NT2/D1 (cell line): ENCODE measurements at regions not wholly inside any gene's neighbourhood (a gene's known extent, or its start where the extent isn't known, plus 50 kb on each side); places are given as distances from the start of the nearest gene placed in this dataset.

Experiments
- DNase-seq: peaks from one replicate; pipeline ENCODE4 v3.0.0-alpha.2; 2011; ENCODE audit warnings: low read depth, low spot score
- H3K27me3 ChIP-seq: 2 replicates; pipeline ENCODE4 v1.6.0; 2011; ENCODE audit warnings: mild to moderate bottlenecking; ENCODE audit not compliant: insufficient read length, insufficient read depth
- H3K36me3 ChIP-seq: 2 replicates; pipeline ENCODE4 v1.6.1; 2011; ENCODE audit warnings: mild to moderate bottlenecking, low read length, mixed read lengths; ENCODE audit not compliant: insufficient read depth, insufficient read length
- H3K4me1 ChIP-seq: 2 replicates; pipeline ENCODE4 v1.5.1; 2011; ENCODE audit not compliant: insufficient read depth, insufficient read length
- H3K4me3 ChIP-seq: 2 replicates; pipeline ENCODE4 v1.5.1; 2011; ENCODE audit warnings: low read depth; ENCODE audit not compliant: insufficient read length
- H3K9ac ChIP-seq: 2 replicates; pipeline ENCODE4 v1.6.0; 2011; ENCODE audit warnings: low read depth; ENCODE audit not compliant: insufficient read length
- H3K9me3 ChIP-seq: 2 replicates; pipeline ENCODE4 v1.5.1; 2011; ENCODE audit warnings: mild to moderate bottlenecking, low read length; ENCODE audit not compliant: insufficient read depth
- SUZ12 ChIP-seq: IDR thresholded peaks from 2 replicates; pipeline ENCODE4 v1.6.1; 2011; ENCODE audit not compliant: insufficient read length, insufficient read depth; ENCODE audit errors: extremely low read depth
- YY1 ChIP-seq: IDR thresholded peaks from 2 replicates; pipeline ENCODE4 v1.6.1; 2011; ENCODE audit not compliant: insufficient read length, insufficient read depth
- ZNF274 ChIP-seq: IDR thresholded peaks from 2 replicates; pipeline ENCODE4 v1.6.1; 2011; ENCODE audit warnings: mild to moderate bottlenecking, low read depth, low read length

GRCh38 chrX:28278251-28278650 lies 297.0 kb upstream of the DCAF8L1 start:
- no peak for TF ChIP-seq YY1
- DNase-seq, result no peak
- no peaks in the 10 kb centered on the region for H3K27me3 ChIP-seq
- H3K36me3 ChIP-seq, result no peaks in the 10 kb centered on the region
- H3K4me1 ChIP-seq, result no peaks in the 10 kb centered on the region
- H3K9ac ChIP-seq, result no peak overlapping the region
- no peaks in the 10 kb centered on the region for H3K9me3 ChIP-seq
- H3K4me3 ChIP-seq, result no peak overlapping the region

- no peaks in the 10 kb centered on the region for H3K36me3 ChIP-seq
- H3K27me3 ChIP-seq, result no peaks in the 10 kb centered on the region
- no peak for DNase-seq
- H3K4me3 ChIP-seq, result no peak overlapping the region
- no peak for TF ChIP-seq SUZ12
- TF ChIP-seq ZNF274, result no peak
- TF ChIP-seq YY1, result no peak
- no peak overlapping the region for H3K9ac ChIP-seq
- no peaks in the 10 kb centered on the region for H3K4me1 ChIP-seq
- no peaks in the 10 kb centered on the region for H3K9me3 ChIP-seq
Observed at GRCh38 chrX:28273736-28274135, 292.5 kb upstream of the DCAF8L1 start.

GRCh38 chrX:28246675-28247074 lies 265.4 kb upstream of the DCAF8L1 start:
- H3K36me3 ChIP-seq, result no peaks in the 10 kb centered on the region
- H3K4me3 ChIP-seq, result no peak overlapping the region
- H3K4me1 ChIP-seq, result no peaks in the 10 kb centered on the region
- DNase-seq, result no peak
- no peak overlapping the region for H3K9ac ChIP-seq
- no peaks in the 10 kb centered on the region for H3K27me3 ChIP-seq
- TF ChIP-seq SUZ12 (no peak), YY1 (no peak), ZNF274 (no peak)
- H3K9me3 ChIP-seq, result no peaks in the 10 kb centered on the region

GRCh38 chrX:28229217-28229616 lies 248.0 kb upstream of the DCAF8L1 start:
- H3K36me3 ChIP-seq, result no peaks in the 10 kb centered on the region
- no peak overlapping the region for H3K4me3 ChIP-seq

GRCh38 chrX:28225513-28225912 lies 244.3 kb upstream of the DCAF8L1 start:
- no peak overlapping the region for H3K4me3 ChIP-seq
- no peaks in the 10 kb centered on the region for H3K27me3 ChIP-seq
- H3K9me3 ChIP-seq, result no peaks in the 10 kb centered on the region
- TF ChIP-seq YY1, result no peak
- no peak for TF ChIP-seq ZNF274
- no peak for TF ChIP-seq SUZ12
- no peaks in the 10 kb centered on the region for H3K4me1 ChIP-seq
- no peaks in the 10 kb centered on the region for H3K36me3 ChIP-seq
- DNase-seq, result no peak
- no peak overlapping the region for H3K9ac ChIP-seq

More at GRCh38 chrX:28229217-28229616, 248.0 kb upstream of the DCAF8L1 start:
- no peaks in the 10 kb centered on the region for H3K27me3 ChIP-seq
- H3K9ac ChIP-seq, result no peak overlapping the region
- H3K4me1 ChIP-seq, result no peaks in the 10 kb centered on the region
- no peaks in the 10 kb centered on the region for H3K9me3 ChIP-seq
- no peak for TF ChIP-seq ZNF274
- TF ChIP-seq YY1, result no peak
- TF ChIP-seq SUZ12, result no peak
- no peak for DNase-seq

- Histone ChIP-seq H3K9me3 (no peaks in the 10 kb centered on the region), H3K36me3 (no peaks in the 10 kb centered on the region), H3K4me3 (no peak overlapping the region), H3K4me1 (no peaks in the 10 kb centered on the region), H3K27me3 (no peaks in the 10 kb centered on the region), H3K9ac (no peak overlapping the region)
- no peak for DNase-seq
- TF ChIP-seq YY1 (no peak), ZNF274 (no peak), SUZ12 (no peak)
Observed at GRCh38 chrX:28223991-28224390, 242.7 kb upstream of the DCAF8L1 start.

GRCh38 chrX:28223469-28223868 lies 242.2 kb upstream of the DCAF8L1 start:
- no peak overlapping the region for H3K9ac ChIP-seq
- H3K36me3 ChIP-seq, result no peaks in the 10 kb centered on the region
- H3K27me3 ChIP-seq, result no peaks in the 10 kb centered on the region
- H3K9me3 ChIP-seq, result no peaks in the 10 kb centered on the region
- H3K4me3 ChIP-seq, result no peak overlapping the region
- H3K4me1 ChIP-seq, result no peaks in the 10 kb centered on the region
- no peak for TF ChIP-seq ZNF274
- TF ChIP-seq YY1, result no peak
- no peak for TF ChIP-seq SUZ12
- no peak for DNase-seq

GRCh38 chrX:28205905-28206304 lies 224.7 kb upstream of the DCAF8L1 start:
- DNase-seq, result no peak
- H3K9me3 ChIP-seq, result no peaks in the 10 kb centered on the region
- H3K36me3 ChIP-seq, result no peaks in the 10 kb centered on the region
- H3K4me3 ChIP-seq, result no peak overlapping the region
- H3K4me1 ChIP-seq, result no peaks in the 10 kb centered on the region
- H3K9ac ChIP-seq, result no peak overlapping the region
- H3K27me3 ChIP-seq, result no peaks in the 10 kb centered on the region
- TF ChIP-seq YY1 (no peak), ZNF274 (no peak), SUZ12 (no peak)
